GM12874 (cell line): ENCODE measurements at regions not wholly inside any gene's neighbourhood (a gene's known extent, or its start where the extent isn't known, plus 50 kb on each side); places are given as distances from the start of the nearest gene placed in this dataset.

ENCODE experiments used
- CTCF ChIP-seq: IDR thresholded peaks from 2 replicates; pipeline ENCODE4 v1.5.1; 2011; ENCODE audit warnings: low read depth, mild to moderate bottlenecking, control low read depth, low read length, moderate library complexity; ENCODE audit not compliant: insufficient read depth

GRCh38 chr10:78932054-78932386, 136.7 kb upstream of the ZMIZ1 start:
- TF ChIP-seq CTCF = no peak

GRCh38 chr10:78932861-78933260, 135.9 kb upstream of the ZMIZ1 start:
- no peak for TF ChIP-seq CTCF

- no peak for TF ChIP-seq CTCF
Observed at GRCh38 chr10:78933828-78934531, 134.8 kb upstream of the ZMIZ1 start.

GRCh38 chr10:78934532-78934898, 134.3 kb upstream of the ZMIZ1 start:
- no peak for TF ChIP-seq CTCF

- TF ChIP-seq CTCF = no peak
Observed at GRCh38 chr10:78934994-78935602, 133.7 kb upstream of the ZMIZ1 start.

GRCh38 chr10:78935697-78936407, 132.9 kb upstream of the ZMIZ1 start:
- TF ChIP-seq CTCF = no peak

GRCh38 chr10:78936412-78937342, 132.1 kb upstream of the ZMIZ1 start:
- no peak for TF ChIP-seq CTCF
